ENCODE measurements at regions not wholly inside any gene's neighbourhood (a gene's known extent, or its start where the extent isn't known, plus 50 kb on each side); places are given as distances from the start of the nearest gene placed in this dataset.

- H3K36me3 ChIP-seq (ENCODE audit: insufficient read depth in 1 of 2, low read depth in 1 of 2) = no peaks in the 10 kb centered on the region
- 62 to 80% (median 74%) methylated on average over 2 of the region's 2 CpGs for WGBS, 3 donors
- H3K27ac ChIP-seq = no peak overlapping the region
- no peak for ATAC-seq
- no peak for TF ChIP-seq CTCF (IDR thresholded peaks at IDR 0.05)
- no peaks in the 10 kb centered on the region for H3K27me3 ChIP-seq (ENCODE audit: insufficient read depth in 3 of 3, low read length in 2 of 3)
- peaks cover 6% of the 10 kb centered on the region for H3K4me1 ChIP-seq
- DNase-seq = no peak
- intact Hi-C loops (cut with DNase I) = loop anchor here in 1 of 2 donors (5.0 kb wide), 1 partner anchor 162 kb away; no protein-coding TSS in a partner anchor
- no peak overlapping the region for H3K4me3 ChIP-seq
- H3K9me3 ChIP-seq = no peaks in the 10 kb centered on the region
Observed at GRCh38 chr4:158005021-158005420, 167.8 kb downstream of the GASK1B start.

GRCh38 chr4:158004101-158004500 lies 168.7 kb downstream of the GASK1B start:
- ATAC-seq (no peak), DNase-seq (no peak)
- no peak overlapping the region for H3K27ac ChIP-seq
- H3K4me1 ChIP-seq = peaks cover 6% of the 10 kb centered on the region
- intact Hi-C loops (cut with DNase I) = no loop called here
- H3K9me3 ChIP-seq = no peaks in the 10 kb centered on the region
- H3K27me3 ChIP-seq (ENCODE audit: insufficient read depth in 3 of 3, low read length in 2 of 3) = no peaks in the 10 kb centered on the region
- no peaks in the 10 kb centered on the region for H3K36me3 ChIP-seq (ENCODE audit: insufficient read depth in 1 of 2, low read depth in 1 of 2)
- H3K4me3 ChIP-seq = no peak overlapping the region
- 78 to 87% (median 85%) methylated on average over 5 of the region's 5 CpGs for WGBS, 3 donors
- no peak for TF ChIP-seq CTCF (IDR thresholded peaks at IDR 0.05)

GRCh38 chr4:158003212-158003611 lies 169.6 kb downstream of the GASK1B start:
- DNase-seq (no peak), ATAC-seq (no peak)
- Histone ChIP-seq H3K36me3 (ENCODE audit: insufficient read depth in 1 of 2, low read depth in 1 of 2) (no peaks in the 10 kb centered on the region), H3K27ac (no peak overlapping the region), H3K27me3 (ENCODE audit: insufficient read depth in 3 of 3, low read length in 2 of 3) (no peaks in the 10 kb centered on the region), H3K9me3 (no peaks in the 10 kb centered on the region), H3K4me3 (no peak overlapping the region), H3K4me1 (peaks cover 6% of the 10 kb centered on the region)
- intact Hi-C loops (cut with DNase I) = no loop called here
- TF ChIP-seq CTCF (IDR thresholded peaks at IDR 0.05) = no peak

- TF ChIP-seq CTCF (IDR thresholded peaks at IDR 0.05) = no peak
- Histone ChIP-seq H3K9me3 (no peaks in the 10 kb centered on the region), H3K4me3 (no peak overlapping the region), H3K27ac (no peak overlapping the region), H3K36me3 (ENCODE audit: insufficient read depth in 1 of 2, low read depth in 1 of 2) (no peaks in the 10 kb centered on the region), H3K27me3 (ENCODE audit: insufficient read depth in 3 of 3, low read length in 2 of 3) (no peaks in the 10 kb centered on the region), H3K4me1 (no peaks in the 10 kb centered on the region)
- WGBS, 3 donors = 88 to 93% (median 91%) methylated on average over 1 of the region's 1 CpG
- intact Hi-C loops (cut with DNase I) = no loop called here
- DNase-seq (no peak), ATAC-seq (no peak)
Observed at GRCh38 chr4:158002173-158002572, 170.7 kb downstream of the GASK1B start.

GRCh38 chr4:158001756-158002155 lies 171.1 kb downstream of the GASK1B start:
- no peaks in the 10 kb centered on the region for H3K36me3 ChIP-seq (ENCODE audit: insufficient read depth in 1 of 2, low read depth in 1 of 2)
- no peaks in the 10 kb centered on the region for H3K27me3 ChIP-seq (ENCODE audit: insufficient read depth in 3 of 3, low read length in 2 of 3)
- WGBS, 3 donors = 69 to 72% (median 70%) methylated on average over 2 of the region's 2 CpGs
- no peaks in the 10 kb centered on the region for H3K9me3 ChIP-seq
- no peak overlapping the region for H3K27ac ChIP-seq
- ATAC-seq (no peak), DNase-seq (no peak)
- no peak for TF ChIP-seq CTCF (IDR thresholded peaks at IDR 0.05)
- H3K4me1 ChIP-seq = no peaks in the 10 kb centered on the region
- intact Hi-C loops (cut with DNase I) = no loop called here
- no peak overlapping the region for H3K4me3 ChIP-seq

Measured in psoas muscle (tissue), 7 donors.